Neural progenitor cell (in vitro differentiated cells): ENCODE measurements at regions not wholly inside any gene's neighbourhood (a gene's known extent, or its start where the extent isn't known, plus 50 kb on each side); places are given as distances from the start of the nearest gene placed in this dataset.
"Not testable (repeated sequence)": the region's sequence is repeated elsewhere in the genome, so short reads cannot be mapped to it uniquely, and the experiment has no call there.

Experiments
- DNase-seq: peaks from one replicate; pipeline ENCODE4 v3.0.0-alpha.2; 2016; ENCODE audit warnings: low spot score
- H2AFZ ChIP-seq: fragments of 200-600 bp; sonication (generic); replicated peaks from 2 replicates; pipeline ENCODE4 v1.6.1; 2016; ENCODE audit warnings: antibody characterized with exemption
- H3F3A ChIP-seq: fragments of 200-600 bp; sonication (generic); 2 replicates; pipeline ENCODE4 v1.6.1; 2016; ENCODE audit warnings: antibody characterized with exemption, low read depth
- H3K27ac ChIP-seq: fragments of 200-600 bp; sonication (generic); 2 replicates; pipeline ENCODE4 v1.5.1; 2016; ENCODE audit warnings: mild to moderate bottlenecking
- H3K27me3 ChIP-seq: fragments of 200-600 bp; sonication (generic); 2 replicates; pipeline ENCODE4 v1.6.1; 2016; ENCODE audit warnings: mild to moderate bottlenecking, moderate library complexity
- H3K36me3 ChIP-seq: fragments of 200-600 bp; sonication (generic); 2 replicates; pipeline ENCODE4 v1.5.1; 2016
- H3K4me1 ChIP-seq: fragments of 200-600 bp; sonication (generic); 2 replicates; pipeline ENCODE4 v1.6.1; 2016; ENCODE audit warnings: mixed run types
- H3K4me2 ChIP-seq: fragments of 200-600 bp; sonication (generic); 2 replicates; pipeline ENCODE4 v1.6.1; 2016
- H3K4me3 ChIP-seq: fragments of 200-600 bp; sonication (generic); 2 replicates; pipeline ENCODE4 v1.5.1; 2016
- H3K79me2 ChIP-seq: fragments of 200-600 bp; sonication (generic); 2 replicates; pipeline ENCODE4 v1.6.1; 2016; ENCODE audit warnings: low read depth
- H3K9ac ChIP-seq: fragments of 200-600 bp; sonication (generic); 2 replicates; pipeline ENCODE4 v1.6.1; 2016
- H3K9me3 ChIP-seq: fragments of 200-600 bp; sonication (generic); 2 replicates; pipeline ENCODE4 v1.5.1; 2016; ENCODE audit warnings: low read depth
- H4K20me1 ChIP-seq: fragments of 200-600 bp; sonication (generic); 2 replicates; pipeline ENCODE4 v1.6.1; 2016; ENCODE audit warnings: low read depth
- H3K27ac Mint-ChIP-seq: 3 replicates; pipeline ENCODE4 v1.8.0; 2021; ENCODE audit warnings: mixed read lengths
- H3K27me3 Mint-ChIP-seq: 2 replicates; pipeline ENCODE4 v1.8.0; 2022; ENCODE audit warnings: low read depth, mild to moderate bottlenecking, inconsistent platforms, moderate library complexity, mixed read lengths; ENCODE audit not compliant: insufficient read depth
- H3K36me3 Mint-ChIP-seq: 3 replicates; pipeline ENCODE4 v1.8.0; 2021; ENCODE audit warnings: mixed read lengths
- H3K4me1 Mint-ChIP-seq: 3 replicates; pipeline ENCODE4 v1.8.0; 2021; ENCODE audit warnings: mixed read lengths
- H3K4me3 Mint-ChIP-seq: 3 replicates; pipeline ENCODE4 v1.8.0; 2021; ENCODE audit warnings: mild to moderate bottlenecking, moderate library complexity, mixed read lengths
- H3K9me3 Mint-ChIP-seq: 3 replicates; pipeline ENCODE4 v1.8.0; 2020; ENCODE audit warnings: mixed read lengths
- CTCF ChIP-seq: fragments of 200-600 bp; sonication (generic); IDR thresholded peaks from 2 replicates; pipeline ENCODE4 v1.5.1; 2017; ENCODE audit warnings: antibody characterized with exemption, mild to moderate bottlenecking
- EZH2 ChIP-seq: fragments of 200-600 bp; sonication (generic); IDR thresholded peaks from 2 replicates; pipeline ENCODE4 v1.6.1; 2017; ENCODE audit warnings: antibody characterized with exemption, mild to moderate bottlenecking, moderate library complexity
- EZH2phosphoT487 ChIP-seq: fragments of 200-600 bp; sonication (generic); IDR thresholded peaks from 2 replicates; pipeline ENCODE4 v1.6.1; 2017; ENCODE audit warnings: antibody characterized with exemption

GRCh38 chr4:178202422-178202821 lies 760.2 kb upstream of the AGA start:
- no peaks in the 10 kb centered on the region for H3K27me3 Mint-ChIP-seq
- Histone ChIP-seq H3K79me2 (no peaks in the 10 kb centered on the region), H3F3A (no peaks in the 10 kb centered on the region), H3K4me2 (no peak overlapping the region), H3K4me1 (no peaks in the 10 kb centered on the region), H3K27ac (no peak overlapping the region), H3K36me3 (no peaks in the 10 kb centered on the region), H4K20me1 (no peaks in the 10 kb centered on the region), H3K27me3 (no peaks in the 10 kb centered on the region), H3K9me3 (no peaks in the 10 kb centered on the region), H3K4me3 (no peak overlapping the region), H2AFZ (no peak overlapping the region), H3K9ac (no peak overlapping the region)
- no peak overlapping the region for H3K4me3 Mint-ChIP-seq
- no peak overlapping the region for H3K27ac Mint-ChIP-seq
- TF ChIP-seq CTCF (no peak), EZH2phosphoT487 (no peak), EZH2 (no peak)
- DNase-seq = no peak
- H3K36me3 Mint-ChIP-seq = no peaks in the 10 kb centered on the region
- H3K4me1 Mint-ChIP-seq = no peaks in the 10 kb centered on the region
- peaks cover 4% of the 10 kb centered on the region for H3K9me3 Mint-ChIP-seq

GRCh38 chr4:178205826-178206225 lies 763.6 kb upstream of the AGA start:
- Mint-ChIP-seq H3K9me3 (peaks cover 17% of the 10 kb centered on the region), H3K4me1 (no peaks in the 10 kb centered on the region), H3K27ac (no peak overlapping the region), H3K36me3 (no peaks in the 10 kb centered on the region), H3K4me3 (no peak overlapping the region), H3K27me3 (no peaks in the 10 kb centered on the region)
- no peaks in the 10 kb centered on the region for H3K36me3 ChIP-seq
- no peaks in the 10 kb centered on the region for H4K20me1 ChIP-seq
- no peaks in the 10 kb centered on the region for H3K9me3 ChIP-seq
- H3K79me2 ChIP-seq = no peaks in the 10 kb centered on the region
- H3K4me2 ChIP-seq = no peak overlapping the region
- H3K27ac ChIP-seq = no peak overlapping the region
- H3K4me3 ChIP-seq = no peak overlapping the region
- no peak overlapping the region for H3K9ac ChIP-seq
- H3F3A ChIP-seq = no peaks in the 10 kb centered on the region
- DNase-seq = no peak
- no peak overlapping the region for H2AFZ ChIP-seq
- H3K4me1 ChIP-seq = no peaks in the 10 kb centered on the region
- no peaks in the 10 kb centered on the region for H3K27me3 ChIP-seq
- no peak for TF ChIP-seq CTCF
- no peak for TF ChIP-seq EZH2phosphoT487
- TF ChIP-seq EZH2 = no peak

GRCh38 chr4:178215309-178215708 lies 773.1 kb upstream of the AGA start:
- no peak overlapping the region for H3K27ac ChIP-seq
- no peaks in the 10 kb centered on the region for H3K27me3 ChIP-seq
- no peak for DNase-seq
- Mint-ChIP-seq H3K27me3 (no peaks in the 10 kb centered on the region), H3K4me3 (no peak overlapping the region), H3K4me1 (no peaks in the 10 kb centered on the region), H3K27ac (no peak overlapping the region), H3K9me3 (no peaks in the 10 kb centered on the region), H3K36me3 (no peaks in the 10 kb centered on the region)
- H3K36me3 ChIP-seq = no peaks in the 10 kb centered on the region
- H3K4me1 ChIP-seq = no peaks in the 10 kb centered on the region
- H3K9ac ChIP-seq = no peak overlapping the region
- TF ChIP-seq EZH2 = no peak
- TF ChIP-seq EZH2phosphoT487 = no peak
- TF ChIP-seq CTCF = no peak
- no peaks in the 10 kb centered on the region for H3F3A ChIP-seq
- no peak overlapping the region for H3K4me2 ChIP-seq
- H3K4me3 ChIP-seq = no peak overlapping the region
- H3K79me2 ChIP-seq = no peaks in the 10 kb centered on the region
- no peaks in the 10 kb centered on the region for H4K20me1 ChIP-seq
- H3K9me3 ChIP-seq = no peaks in the 10 kb centered on the region
- no peak overlapping the region for H2AFZ ChIP-seq

GRCh38 chr4:178215763-178216162 lies 773.5 kb upstream of the AGA start:
- Histone ChIP-seq H3K36me3 (no peaks in the 10 kb centered on the region), H3F3A (no peaks in the 10 kb centered on the region), H3K4me2 (no peak overlapping the region), H3K79me2 (no peaks in the 10 kb centered on the region), H3K4me3 (no peak overlapping the region), H4K20me1 (no peaks in the 10 kb centered on the region), H3K27ac (no peak overlapping the region), H3K9me3 (no peaks in the 10 kb centered on the region), H2AFZ (no peak overlapping the region), H3K4me1 (no peaks in the 10 kb centered on the region), H3K9ac (no peak overlapping the region), H3K27me3 (no peaks in the 10 kb centered on the region)
- Mint-ChIP-seq H3K4me3 (no peak overlapping the region), H3K9me3 (no peaks in the 10 kb centered on the region), H3K36me3 (no peaks in the 10 kb centered on the region), H3K27ac (no peak overlapping the region), H3K27me3 (no peaks in the 10 kb centered on the region), H3K4me1 (no peaks in the 10 kb centered on the region)
- TF ChIP-seq EZH2phosphoT487 = no peak
- no peak for TF ChIP-seq EZH2
- TF ChIP-seq CTCF = no peak
- no peak for DNase-seq

GRCh38 chr4:178226421-178226820 lies 784.2 kb upstream of the AGA start:
- not testable (repeated sequence) for DNase-seq, H2AFZ ChIP-seq, H3K36me3 ChIP-seq, H3K27me3 ChIP-seq, H3K27ac Mint-ChIP-seq, H3K4me3 ChIP-seq, H3K4me2 ChIP-seq, H3K4me1 Mint-ChIP-seq, H3K9ac ChIP-seq, H3K36me3 Mint-ChIP-seq, H3K27me3 Mint-ChIP-seq, H3K4me3 Mint-ChIP-seq, H3K4me1 ChIP-seq, H3K27ac ChIP-seq, H3F3A ChIP-seq, H4K20me1 ChIP-seq, H3K9me3 ChIP-seq, H3K79me2 ChIP-seq
- H3K9me3 Mint-ChIP-seq = peaks cover 22% of the 10 kb centered on the region
